ENCODE measurements at regions not wholly inside any gene's neighbourhood (a gene's known extent, or its start where the extent isn't known, plus 50 kb on each side); places are given as distances from the start of the nearest gene placed in this dataset.
"Not testable (repeated sequence)": the region's sequence is repeated elsewhere in the genome, so short reads cannot be mapped to it uniquely, and the experiment has no call there.

DNA sequence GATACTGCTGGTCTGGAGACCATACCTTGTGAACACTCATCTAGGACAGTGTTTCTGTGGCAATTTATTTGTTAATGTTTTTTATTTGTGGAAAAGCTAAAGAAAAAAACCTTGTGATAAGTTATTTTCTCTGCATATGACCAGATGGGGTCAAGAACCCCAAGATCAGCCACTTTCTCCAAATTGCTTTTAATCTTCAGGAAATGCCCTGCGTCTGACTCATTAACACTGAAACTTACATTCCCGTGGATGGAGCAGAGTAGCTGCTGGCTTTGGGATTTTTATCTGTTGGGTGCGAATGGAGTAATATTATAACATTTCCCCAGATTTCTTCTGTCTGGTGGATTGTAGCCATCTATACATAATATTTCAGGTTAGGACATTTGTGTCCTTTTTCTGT lies 444.5 kb downstream of the SH3GL2 start:
- DNase-seq (ENCODE audit: low spot score): no peak

- no peak for DNase-seq (ENCODE audit: low spot score)
Observed at GRCh38 chr9:18032636-18033035, 441.3 kb upstream of the ADAMTSL1 start.

- no peak for DNase-seq (ENCODE audit: low spot score)
Observed at GRCh38 chr9:18036422-18037187, 437.3 kb upstream of the ADAMTSL1 start.

DNA sequence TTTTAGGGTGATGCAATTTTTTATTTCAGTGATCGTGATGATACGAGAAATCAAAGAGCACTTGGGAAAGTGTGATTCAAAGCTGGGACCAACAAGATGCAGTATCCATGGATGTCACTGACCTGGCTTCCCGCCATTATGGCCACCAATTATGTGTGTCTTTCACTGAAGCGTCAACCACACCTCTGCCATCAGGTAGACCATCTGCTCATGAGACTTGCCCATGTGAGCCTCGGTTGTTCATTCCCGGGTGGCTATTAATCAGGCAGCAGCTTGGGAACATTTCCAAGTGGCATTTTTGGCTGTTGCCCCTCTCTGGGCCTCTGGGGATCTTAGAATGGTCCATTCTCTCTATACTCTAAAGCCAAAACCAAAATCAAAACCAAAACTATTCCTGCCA lies 436.0 kb upstream of the ADAMTSL1 start:
- DNase-seq (ENCODE audit: low spot score): no peak

DNA sequence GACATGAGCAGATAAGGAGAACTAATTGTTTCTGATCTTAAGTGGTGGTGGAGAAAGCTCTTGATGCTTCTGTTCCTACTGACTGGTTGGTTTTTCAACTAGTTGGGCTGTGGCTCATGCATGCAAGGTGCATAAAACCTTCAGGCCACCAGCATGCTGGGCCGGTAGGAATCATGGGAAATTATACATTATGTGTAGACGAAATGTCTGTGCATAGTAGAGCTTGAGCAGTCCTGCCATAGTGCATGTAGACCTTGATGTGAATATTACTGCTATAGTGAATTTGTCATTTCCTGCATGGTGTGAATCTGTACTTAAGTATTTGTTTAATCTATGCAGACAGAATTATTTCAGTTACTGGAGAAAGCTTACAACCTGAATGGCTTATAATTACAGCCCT lies 433.6 kb upstream of the ADAMTSL1 start:
- DNase-seq (ENCODE audit: low spot score): no peak

- no peak for DNase-seq (ENCODE audit: low spot score)
Observed at GRCh38 chr9:18043978-18044377, 430.0 kb upstream of the ADAMTSL1 start.

GRCh38 chr9:18045326-18045725 lies 428.6 kb upstream of the ADAMTSL1 start:
- DNase-seq (ENCODE audit: low spot score): no peak

DNA sequence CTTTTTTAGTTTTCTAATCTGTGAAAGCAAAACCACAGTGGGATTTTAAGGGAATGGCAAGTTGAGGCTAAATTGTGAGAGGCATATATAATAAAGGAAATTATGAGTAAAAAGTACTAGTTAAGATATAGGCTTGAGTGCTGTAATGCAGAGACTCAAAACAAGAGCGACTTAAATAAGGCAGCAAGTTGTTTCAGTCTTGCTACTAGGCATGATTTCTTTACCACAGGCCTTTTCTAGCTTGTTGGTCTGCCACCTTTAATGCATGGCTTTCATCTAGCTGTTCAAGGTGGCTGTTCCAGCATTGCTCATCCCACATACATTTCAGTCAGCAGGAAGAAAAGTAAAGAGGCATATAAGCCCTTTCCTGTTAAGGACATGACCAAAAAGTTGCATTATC lies 427.9 kb upstream of the ADAMTSL1 start:
- no peak for DNase-seq (ENCODE audit: low spot score)

DNA sequence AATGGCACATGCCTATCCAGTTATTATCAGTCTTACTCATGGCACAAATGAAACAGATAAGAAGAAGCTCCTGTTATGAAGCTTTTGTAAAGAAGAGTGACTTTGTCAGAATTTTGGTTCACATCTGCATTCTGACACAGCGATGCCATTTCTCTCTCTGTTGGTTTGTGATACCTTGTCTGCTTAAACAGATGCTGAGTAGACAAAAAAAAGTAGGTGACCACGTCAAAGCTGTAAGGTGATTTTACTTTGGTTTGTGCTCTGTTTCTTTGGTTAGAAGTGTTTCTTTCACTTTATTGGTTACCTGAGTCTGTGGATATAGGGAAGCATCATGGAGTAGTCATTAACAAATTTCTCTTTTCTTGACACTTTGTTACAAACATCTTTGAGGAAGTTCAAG lies 422.3 kb upstream of the ADAMTSL1 start:
- DNase-seq (ENCODE audit: low spot score): no peak

DNA sequence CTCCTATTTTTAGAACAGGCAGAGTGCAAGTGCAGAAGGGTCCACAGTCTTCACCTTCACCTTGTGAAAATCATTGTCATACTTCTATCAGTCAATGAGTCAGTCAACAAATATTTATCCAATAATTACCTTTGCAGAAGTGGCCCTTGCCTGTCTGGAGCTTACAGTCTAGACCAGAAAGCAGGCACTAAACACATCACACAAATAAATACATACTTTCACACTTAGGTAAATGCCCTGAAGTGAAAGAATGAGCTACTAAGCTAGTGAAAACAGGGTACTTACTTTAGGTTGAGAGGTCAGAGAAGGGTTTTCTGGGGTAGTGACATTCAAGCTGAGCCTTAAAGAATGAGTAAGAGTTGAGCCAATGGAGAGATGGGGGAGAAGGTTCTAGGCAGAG lies 421.9 kb upstream of the ADAMTSL1 start:
- no peak for DNase-seq (ENCODE audit: low spot score)

DNA sequence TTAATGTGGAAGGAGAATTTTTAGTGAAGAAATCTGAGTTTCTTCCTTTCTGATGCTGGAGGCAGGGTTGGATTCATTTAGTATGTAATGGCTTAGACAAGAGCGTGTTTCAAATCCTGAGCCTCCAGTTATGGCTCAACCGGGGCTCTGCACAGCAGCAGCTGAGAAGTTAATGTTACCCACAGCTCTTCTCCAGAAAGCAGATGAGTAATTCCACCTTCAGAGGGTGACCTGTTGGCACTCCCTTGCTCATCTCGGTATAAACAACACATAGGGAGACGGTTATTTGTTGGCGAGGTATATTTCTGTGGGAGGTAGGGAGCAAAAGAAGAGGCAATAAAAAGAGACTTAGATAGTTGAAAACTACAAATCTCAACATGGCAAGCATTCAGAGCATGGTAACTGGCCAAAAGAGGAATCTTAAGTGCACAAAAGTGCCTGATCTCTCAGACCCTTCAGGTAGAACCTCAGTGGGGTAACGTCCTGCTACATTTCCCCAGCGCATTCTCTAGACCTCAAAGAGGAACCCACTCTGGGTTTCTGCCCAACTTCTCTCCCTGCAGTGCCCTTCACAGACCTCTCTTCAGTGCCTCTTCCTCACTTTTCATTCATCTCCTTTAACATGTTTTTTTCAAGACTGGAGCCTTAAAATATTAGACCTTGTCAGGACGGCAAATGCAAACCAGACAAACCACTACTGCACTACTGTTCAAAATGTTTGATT lies 417.5 kb upstream of the ADAMTSL1 start:
- DNase-seq (ENCODE audit: low spot score): peak; percentile 49

GRCh38 chr9:18056993-18057369 lies 417.0 kb upstream of the ADAMTSL1 start:
- no peak for DNase-seq (ENCODE audit: low spot score)

DNA sequence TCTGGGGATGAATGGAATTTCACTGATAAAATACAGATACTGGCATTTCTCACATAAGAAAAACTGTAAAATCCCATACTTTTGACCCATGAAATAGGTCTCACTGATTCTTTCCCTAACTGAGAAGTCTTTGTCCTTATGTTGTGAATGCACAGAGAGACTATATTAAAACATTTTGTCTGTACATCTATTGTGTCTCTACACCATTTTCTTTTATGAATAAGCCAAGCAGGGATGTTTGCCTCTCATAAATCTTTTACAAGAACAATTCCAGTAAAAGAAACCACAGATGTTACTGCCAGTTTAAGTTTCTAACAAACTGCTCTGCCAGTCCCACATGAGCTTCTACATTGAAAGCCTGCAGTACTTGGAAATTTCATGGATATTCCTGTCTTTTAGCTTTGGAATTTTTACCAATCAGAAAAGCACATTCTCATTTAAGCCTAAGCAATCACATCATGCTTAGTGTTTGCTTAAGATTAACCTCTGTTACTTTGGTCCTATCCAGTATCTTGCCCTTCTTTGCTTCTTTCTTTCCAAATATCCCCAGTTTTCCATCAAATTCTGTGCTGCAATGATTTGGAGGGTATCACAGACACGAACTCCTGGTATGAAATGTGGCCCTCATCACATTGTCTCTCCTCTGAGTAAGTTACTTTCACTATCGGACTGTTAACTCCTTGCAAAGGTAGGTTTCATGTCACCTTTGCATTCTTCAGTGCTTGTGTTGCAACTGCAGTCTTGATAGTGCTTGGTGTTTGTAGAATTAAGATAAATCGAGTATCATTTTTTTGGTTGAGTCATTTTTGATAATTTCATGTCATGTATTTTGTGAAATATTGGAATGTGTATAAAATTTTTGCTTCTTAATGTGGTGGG lies 415.1 kb upstream of the ADAMTSL1 start:
- peak; percentile 23 for DNase-seq (ENCODE audit: low spot score)

DNA sequence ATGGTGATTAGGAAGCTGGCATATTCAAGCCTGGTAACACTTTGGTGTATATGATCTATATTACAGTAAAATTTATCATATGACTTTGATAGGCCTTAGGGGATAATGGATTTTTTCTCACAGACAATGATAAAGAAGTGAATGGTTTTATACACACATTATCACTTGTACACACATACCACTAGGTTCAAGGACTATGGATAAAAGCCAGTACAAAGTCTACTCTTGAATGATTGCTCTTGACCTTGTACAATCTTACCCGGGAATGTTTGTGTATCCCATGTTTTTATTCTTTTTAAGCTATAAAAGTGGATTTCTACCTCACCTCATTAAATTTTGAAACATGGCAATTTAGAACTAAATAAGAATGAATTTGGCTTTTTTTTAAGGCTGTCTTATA lies 414.5 kb upstream of the ADAMTSL1 start:
- no peak for DNase-seq (ENCODE audit: low spot score)

DNA sequence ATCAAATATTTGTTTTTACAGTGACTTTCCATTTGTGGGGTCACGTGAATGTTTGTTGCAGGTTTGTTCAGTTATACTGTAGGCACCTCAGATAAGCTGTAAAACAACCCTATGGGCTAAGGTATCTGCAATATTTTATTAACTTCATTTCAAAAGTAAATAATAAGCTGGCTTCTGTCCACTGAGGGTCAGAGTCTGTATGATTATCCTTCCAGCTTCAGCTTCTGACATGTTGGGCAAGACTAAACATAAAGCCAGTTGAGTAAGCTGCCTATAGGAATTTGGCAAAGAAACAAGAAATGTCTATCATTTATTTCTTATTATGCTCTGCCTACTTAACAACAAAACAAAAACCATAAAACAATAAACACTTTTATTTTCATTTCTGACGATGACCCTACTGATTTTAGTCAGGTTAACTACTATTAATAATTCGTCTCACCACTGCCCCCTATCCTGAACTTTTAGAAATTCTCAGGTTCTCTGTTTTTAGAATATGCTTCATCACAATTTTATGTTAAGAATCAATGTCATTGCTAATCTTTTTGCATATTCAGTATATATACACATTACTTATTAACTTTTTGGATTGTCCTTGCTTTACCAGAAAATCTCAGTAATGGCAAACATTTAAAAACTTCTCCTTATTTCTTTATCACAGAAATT lies 413.6 kb upstream of the ADAMTSL1 start:
- no peak for DNase-seq (ENCODE audit: low spot score)

DNA sequence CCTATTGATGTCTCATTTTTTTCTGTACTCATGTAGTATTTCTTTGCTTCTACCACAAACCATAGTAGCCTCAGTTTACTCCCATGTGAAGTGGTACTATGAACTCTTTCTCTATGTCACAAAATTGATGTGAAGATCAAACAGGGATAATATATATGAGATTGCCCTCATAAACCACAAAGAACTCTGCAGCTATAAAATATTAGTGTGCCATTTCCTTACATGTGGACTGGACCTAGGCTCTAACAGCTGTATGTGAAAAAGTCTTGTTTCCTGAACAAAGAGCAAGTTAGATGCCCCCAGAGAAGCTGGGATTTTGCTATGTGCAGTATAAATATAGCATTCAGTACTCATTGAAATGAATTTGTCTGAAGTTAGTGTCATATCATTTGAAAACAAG lies 412.6 kb upstream of the ADAMTSL1 start:
- no peak for DNase-seq (ENCODE audit: low spot score)

GRCh38 chr9:18061856-18062255 lies 412.1 kb upstream of the ADAMTSL1 start:
- DNase-seq (ENCODE audit: low spot score): no peak

DNA sequence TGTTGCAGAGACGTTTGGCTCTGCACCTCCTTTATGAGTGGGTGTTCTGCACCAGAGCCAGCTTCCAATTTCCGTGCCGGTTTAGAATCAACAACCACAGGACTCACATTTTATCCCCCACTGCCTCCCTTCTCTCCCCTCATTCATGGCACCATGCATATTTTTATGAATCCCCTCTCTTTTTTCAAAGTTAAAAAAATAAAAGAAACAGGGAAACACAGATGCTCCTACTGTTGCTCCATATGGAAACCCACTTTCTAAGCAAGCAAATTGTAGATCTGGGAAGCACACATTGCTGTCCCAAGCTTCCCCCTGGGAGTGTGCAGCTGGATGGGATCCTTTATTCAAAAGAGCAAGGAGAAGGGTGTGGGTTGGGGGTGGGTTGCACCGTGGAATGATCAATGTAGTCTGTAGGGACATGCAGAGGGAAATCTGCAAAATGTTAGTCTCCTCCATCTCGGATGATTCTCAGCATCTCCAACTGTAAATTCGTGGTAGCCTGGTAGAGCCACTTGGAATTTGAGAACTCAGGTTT lies 410.0 kb upstream of the ADAMTSL1 start:
- no peak for DNase-seq (ENCODE audit: low spot score)

- DNase-seq (ENCODE audit: low spot score): not testable (repeated sequence)
Observed at GRCh38 chr9:18066608-18067007, 407.3 kb upstream of the ADAMTSL1 start.

- DNase-seq (ENCODE audit: low spot score): peak; percentile 83
Observed at GRCh38 chr9:18067548-18068120, 406.3 kb upstream of the ADAMTSL1 start.

- peak; percentile 41 for DNase-seq (ENCODE audit: low spot score)
Observed at GRCh38 chr9:18068900-18069299, 405.1 kb upstream of the ADAMTSL1 start.

All from umbilical cord (tissue), 1 donor.